WERI-Rb-1 (cell line): ENCODE measurements at regions not wholly inside any gene's neighbourhood (a gene's known extent, or its start where the extent isn't known, plus 50 kb on each side); places are given as distances from the start of the nearest gene placed in this dataset.

ENCODE experiments used
- DNase-seq: peaks from one replicate; pipeline ENCODE4 v3.0.0-alpha.2; 2020
- H3K27ac ChIP-seq: fragments of 250-450 bp; sonication (Bioruptor Pico); 2 replicates; pipeline ENCODE4 v1.5.1; 2020; ENCODE audit warnings: mild to moderate bottlenecking, moderate library complexity
- H3K27me3 ChIP-seq: fragments of 250-450 bp; sonication (Bioruptor Pico); 2 replicates; pipeline ENCODE4 v1.5.1; 2021; ENCODE audit warnings: mild to moderate bottlenecking, low read depth, moderate library complexity; ENCODE audit not compliant: insufficient read depth, severe bottlenecking
- H3K36me3 ChIP-seq: fragments of 250-450 bp; sonication (Bioruptor Pico); 2 replicates; pipeline ENCODE4 v1.5.1; 2020; ENCODE audit warnings: mild to moderate bottlenecking, moderate library complexity
- H3K4me3 ChIP-seq: 2 replicates; pipeline ENCODE4 v1.5.1; 2011; ENCODE audit warnings: low read depth, mild to moderate bottlenecking, control low read depth, low read length
- H3K9me3 ChIP-seq: fragments of 250-450 bp; sonication (Bioruptor Pico); 2 replicates; pipeline ENCODE4 v1.5.1; 2021; ENCODE audit warnings: mild to moderate bottlenecking, moderate library complexity; ENCODE audit not compliant: severe bottlenecking
- CTCF ChIP-seq: IDR thresholded peaks from 2 replicates; pipeline ENCODE4 v1.5.1; 2011; ENCODE audit warnings: low read depth, mild to moderate bottlenecking, control low read depth, inconsistent platforms, low read length

DNA sequence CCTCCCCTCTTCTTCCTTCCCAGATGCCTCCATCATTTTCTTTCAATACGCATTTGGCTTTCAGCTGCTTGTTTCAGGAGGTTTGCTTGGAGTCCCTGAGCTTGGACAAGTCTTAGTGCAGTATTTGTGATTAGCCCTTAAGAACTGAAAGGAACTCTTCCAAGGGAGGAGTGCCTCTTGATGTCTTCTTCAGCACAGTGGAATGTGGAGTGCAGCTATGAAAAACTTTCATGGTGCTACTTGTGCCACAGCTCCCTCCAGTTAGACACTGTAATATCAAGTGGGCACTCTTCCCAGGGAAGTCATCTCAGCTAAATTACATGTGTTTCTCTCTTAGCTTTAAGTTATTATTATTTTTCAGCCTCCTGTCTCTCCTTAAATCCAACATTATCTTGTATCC is 173.1 kb downstream of the NECTIN3 start:
- no peak for DNase-seq
- Histone ChIP-seq H3K27me3 (no peaks in the 10 kb centered on the region), H3K4me3 (no peak overlapping the region), H3K9me3 (peaks cover 6% of the 10 kb centered on the region), H3K36me3 (no peaks in the 10 kb centered on the region), H3K27ac (no peak overlapping the region)
- no peak for TF ChIP-seq CTCF

GRCh38 chr3:111246967-111247760 is 175.5 kb downstream of the NECTIN3 start:
- no peak for DNase-seq
- no peak for TF ChIP-seq CTCF
- no peak overlapping the region for H3K4me3 ChIP-seq
- H3K27me3 ChIP-seq: no peaks in the 10 kb centered on the region
- no peak overlapping the region for H3K27ac ChIP-seq
- peaks cover 4% of the 10 kb centered on the region for H3K9me3 ChIP-seq
- no peaks in the 10 kb centered on the region for H3K36me3 ChIP-seq

DNA sequence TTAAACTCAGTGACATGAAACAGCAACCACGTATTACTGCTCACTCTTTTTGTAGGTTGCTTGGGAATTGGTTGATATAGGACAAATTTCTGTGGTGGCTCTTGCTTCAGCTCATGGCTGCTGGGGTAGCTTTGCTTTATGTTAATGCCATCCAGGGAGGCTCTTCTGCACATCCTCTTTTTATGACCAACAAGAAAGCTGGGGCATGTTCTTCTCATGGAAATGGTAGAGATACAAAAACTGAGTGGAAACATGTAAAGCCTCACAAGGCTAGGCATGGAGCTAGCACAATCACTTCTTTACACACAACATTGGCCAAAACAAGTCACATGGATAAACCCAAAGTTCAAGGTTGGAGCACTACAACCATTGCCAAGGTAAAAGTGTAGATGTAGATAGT is 176.8 kb downstream of the NECTIN3 start:
- no peak for TF ChIP-seq CTCF
- DNase-seq: no peak
- H3K27ac ChIP-seq: no peak overlapping the region
- no peaks in the 10 kb centered on the region for H3K36me3 ChIP-seq
- no peak overlapping the region for H3K4me3 ChIP-seq
- H3K9me3 ChIP-seq: no peaks in the 10 kb centered on the region
- no peaks in the 10 kb centered on the region for H3K27me3 ChIP-seq

DNA sequence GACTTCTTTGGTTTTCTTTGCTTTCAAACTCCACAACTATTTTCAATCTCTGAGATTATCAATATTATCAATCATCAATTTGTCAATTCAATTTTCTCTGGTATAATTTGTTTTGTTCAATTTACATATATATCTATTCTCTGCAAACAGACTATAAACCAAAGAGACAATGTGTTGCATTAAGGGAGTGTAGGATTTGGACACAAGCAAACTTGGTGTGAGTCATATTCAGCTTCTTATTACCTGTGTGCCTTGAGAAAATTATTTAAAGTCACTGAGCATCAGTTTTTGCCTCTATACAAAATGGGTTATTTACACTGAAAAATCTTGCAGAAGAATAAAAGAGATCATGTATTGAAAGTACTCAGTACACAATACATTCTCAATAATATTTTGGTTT is 177.8 kb downstream of the NECTIN3 start:
- no peak for DNase-seq
- H3K36me3 ChIP-seq: no peaks in the 10 kb centered on the region
- H3K27ac ChIP-seq: no peak overlapping the region
- no peaks in the 10 kb centered on the region for H3K9me3 ChIP-seq
- no peak for TF ChIP-seq CTCF
- no peak overlapping the region for H3K4me3 ChIP-seq
- no peaks in the 10 kb centered on the region for H3K27me3 ChIP-seq

GRCh38 chr3:111252779-111253178 is 181.2 kb downstream of the NECTIN3 start:
- Histone ChIP-seq H3K9me3 (no peaks in the 10 kb centered on the region), H3K27me3 (no peaks in the 10 kb centered on the region), H3K27ac (no peak overlapping the region), H3K4me3 (no peak overlapping the region), H3K36me3 (no peaks in the 10 kb centered on the region)
- TF ChIP-seq CTCF: no peak
- DNase-seq: no peak

GRCh38 chr3:111253733-111254132 is 182.1 kb downstream of the NECTIN3 start:
- TF ChIP-seq CTCF: no peak
- Histone ChIP-seq H3K36me3 (no peaks in the 10 kb centered on the region), H3K27me3 (no peaks in the 10 kb centered on the region), H3K9me3 (no peaks in the 10 kb centered on the region), H3K4me3 (no peak overlapping the region), H3K27ac (no peak overlapping the region)
- DNase-seq: no peak
